OCI-LY7 (cell line): ENCODE measurements at regions not wholly inside any gene's neighbourhood (a gene's known extent, or its start where the extent isn't known, plus 50 kb on each side); places are given as distances from the start of the nearest gene placed in this dataset.

ENCODE experiments used
- EZH2phosphoT487 ChIP-seq: fragments of 200-600 bp; sonication (generic); IDR thresholded peaks from 2 replicates; pipeline ENCODE4 v1.6.1; 2018; ENCODE audit warnings: low read depth, borderline replicate concordance, mild to moderate bottlenecking, mixed run types, antibody characterized with exemption, low read length, moderate library complexity, mixed read lengths
- TF ChIP-seq, protein P1 (sequence below): fragments of 200-600 bp; sonication (generic); conservative IDR thresholded peaks from 2 replicates; pipeline ENCODE4 v1.5.1; 2014; ENCODE audit warnings: mild to moderate bottlenecking, antibody characterized with exemption, low read length, moderate library complexity, mixed read lengths

DNA sequence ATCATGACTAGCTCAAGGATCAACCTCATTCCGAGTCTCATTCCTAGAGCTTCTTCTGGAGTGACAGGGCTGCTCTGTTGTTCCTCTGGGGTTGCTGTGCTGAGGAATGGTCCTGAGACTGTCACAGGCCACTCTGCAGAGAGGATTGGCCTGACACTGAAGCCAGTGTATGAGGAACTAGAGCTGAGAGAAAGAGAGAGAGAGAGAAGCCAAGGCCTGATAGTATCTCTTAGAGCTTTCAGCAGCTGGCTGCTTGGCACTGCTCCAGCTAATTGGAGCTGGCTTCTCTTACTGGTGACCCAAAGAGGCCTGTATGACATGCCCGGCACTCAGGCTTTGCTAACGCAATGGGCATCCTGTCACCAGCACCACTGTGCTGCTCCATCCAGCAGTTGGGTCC lies 73.4 kb upstream of the FLT1 start:
- TF ChIP-seq, protein P1, sequence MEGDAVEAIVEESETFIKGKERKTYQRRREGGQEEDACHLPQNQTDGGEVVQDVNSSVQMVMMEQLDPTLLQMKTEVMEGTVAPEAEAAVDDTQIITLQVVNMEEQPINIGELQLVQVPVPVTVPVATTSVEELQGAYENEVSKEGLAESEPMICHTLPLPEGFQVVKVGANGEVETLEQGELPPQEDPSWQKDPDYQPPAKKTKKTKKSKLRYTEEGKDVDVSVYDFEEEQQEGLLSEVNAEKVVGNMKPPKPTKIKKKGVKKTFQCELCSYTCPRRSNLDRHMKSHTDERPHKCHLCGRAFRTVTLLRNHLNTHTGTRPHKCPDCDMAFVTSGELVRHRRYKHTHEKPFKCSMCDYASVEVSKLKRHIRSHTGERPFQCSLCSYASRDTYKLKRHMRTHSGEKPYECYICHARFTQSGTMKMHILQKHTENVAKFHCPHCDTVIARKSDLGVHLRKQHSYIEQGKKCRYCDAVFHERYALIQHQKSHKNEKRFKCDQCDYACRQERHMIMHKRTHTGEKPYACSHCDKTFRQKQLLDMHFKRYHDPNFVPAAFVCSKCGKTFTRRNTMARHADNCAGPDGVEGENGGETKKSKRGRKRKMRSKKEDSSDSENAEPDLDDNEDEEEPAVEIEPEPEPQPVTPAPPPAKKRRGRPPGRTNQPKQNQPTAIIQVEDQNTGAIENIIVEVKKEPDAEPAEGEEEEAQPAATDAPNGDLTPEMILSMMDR, result no peak
- TF ChIP-seq EZH2phosphoT487, result no peak
